H1 (cell line): ENCODE measurements at regions not wholly inside any gene's neighbourhood (a gene's known extent, or its start where the extent isn't known, plus 50 kb on each side); places are given as distances from the start of the nearest gene placed in this dataset.

Experiments used
- CTCF ChIA-PET: fragments of 300-600 bp; sonication (Branson Sonifier 250); formaldehyde crosslinking; loops from one replicate; lab custom pipeline; 2021; ENCODE audit not compliant: partially characterized antibody; lab: Charles Lee
- POLR2A ChIA-PET: fragments of 300-600 bp; sonication (Branson Sonifier 250); formaldehyde crosslinking; loops from one replicate; lab custom pipeline; 2021; ENCODE audit warnings: inconsistent platforms; ENCODE audit not compliant: partially characterized antibody; lab: Charles Lee
- DNase-seq, 2 experiments: peaks; one replicate each; pipeline versions ENCODE4 v3.0.0 to v3.0.0-alpha.2; 2010 to 2022; ENCODE audit warnings: low spot score in 2 of 2, low read depth in 1 of 2, mixed read lengths in 1 of 2
- FAIRE-seq: peaks from 2 replicates; lab custom pipeline; 2011; peaks lifted over from hg19 to GRCh38; lab: Jason Lieb, UNC
- H2AFZ ChIP-seq: 2 replicates; pipeline ENCODE4 v1.8.1; 2012; ENCODE audit warnings: low read length, inconsistent platforms
- H2AK5ac ChIP-seq: 2 replicates; pipeline ENCODE4 v1.6.1; 2013; ENCODE audit warnings: low read depth, low read length
- H2BK120ac ChIP-seq: replicated peaks from 2 replicates; pipeline ENCODE3; 2013; ENCODE audit warnings: low read depth, low read length, inconsistent platforms
- H2BK12ac ChIP-seq: 2 replicates; pipeline ENCODE4 v1.6.1; 2013; ENCODE audit warnings: low read depth, low read length
- H2BK15ac ChIP-seq: 2 replicates; pipeline ENCODE4 v1.6.1; 2013; ENCODE audit warnings: low read length
- H2BK20ac ChIP-seq: 2 replicates; pipeline ENCODE4 v1.6.1; 2013; ENCODE audit warnings: low read length
- H2BK5ac ChIP-seq: 2 replicates; pipeline ENCODE4 v1.6.1; 2013; ENCODE audit warnings: low read depth, low read length
- H3K14ac ChIP-seq: 2 replicates; pipeline ENCODE4 v1.6.1; 2013; ENCODE audit warnings: inconsistent platforms; ENCODE audit not compliant: insufficient read length
- H3K18ac ChIP-seq: 2 replicates; pipeline ENCODE4 v1.6.1; 2013; ENCODE audit warnings: low read length; ENCODE audit errors: extremely low read depth
- H3K23ac ChIP-seq: 2 replicates; pipeline ENCODE4 v1.6.1; 2013; ENCODE audit warnings: inconsistent platforms; ENCODE audit not compliant: insufficient read length
- H3K23me2 ChIP-seq: 2 replicates; pipeline ENCODE4 v1.6.1; 2013; ENCODE audit warnings: low read depth, low read length
- H3K27ac ChIP-seq: 2 replicates; pipeline ENCODE4 v1.6.1; 2011; ENCODE audit warnings: low read depth, low read length, inconsistent platforms
- H3K27me3 ChIP-seq, 4 experiments: replicated peaks in 1 of 4; 1 replicate in 1 of 4; 2 replicates in 3 of 4; pipeline versions ENCODE4 v1.6.1 to v1.8.1; 2011 to 2013; ENCODE audit warnings: low read length in 3 of 4, mild to moderate bottlenecking in 3 of 4, inconsistent platforms in 2 of 4, mixed read lengths in 2 of 4, moderate library complexity in 1 of 4; ENCODE audit not compliant: control insufficient read depth in 3 of 4, insufficient read depth in 3 of 4; ENCODE audit errors: extremely low read depth in 1 of 4
- H3K36me3 ChIP-seq, 4 experiments: 2 replicates each; pipeline versions ENCODE4 v1.6.1 to v1.8.1; 2011 to 2013; ENCODE audit warnings: mild to moderate bottlenecking in 4 of 4, low read length in 3 of 4, moderate library complexity in 2 of 4, control low read depth in 1 of 4, inconsistent platforms in 1 of 4; ENCODE audit not compliant: insufficient read depth in 4 of 4, control insufficient read depth in 2 of 4
- H3K4ac ChIP-seq: replicated peaks from 2 replicates; pipeline ENCODE3; 2013; ENCODE audit warnings: low read length, low read depth, mixed read lengths, inconsistent platforms; ENCODE audit not compliant: insufficient read length
- H3K4me1 ChIP-seq, 4 experiments: replicated peaks in 1 of 4; 1 replicate in 1 of 4; 2 replicates in 3 of 4; pipeline versions ENCODE4 v1.6.1 to v1.8.1; 2011 to 2013; ENCODE audit warnings: low read length in 3 of 4, inconsistent platforms in 2 of 4, mixed read lengths in 1 of 4; ENCODE audit not compliant: insufficient read depth in 4 of 4, control insufficient read depth in 3 of 4
- H3K4me2 ChIP-seq, 2 experiments: 2 replicates each; pipeline versions ENCODE4 v1.6.1 to v1.8.1; 2011 to 2013; ENCODE audit warnings: low read depth in 2 of 2, low read length in 2 of 2, control low read depth in 1 of 2, inconsistent platforms in 1 of 2, mild to moderate bottlenecking in 1 of 2; ENCODE audit not compliant: insufficient read depth in 1 of 2
- H3K4me3 ChIP-seq, 4 experiments: fragments of 200-600, 300-600 bp in 1 of 4; sonication (generic), shearing (Covaris generic), sonication (Bioruptor Twin) in 1 of 4; 2 replicates each; pipeline versions ENCODE4 v1.5.1 to v1.8.1; 2011 to 2016; ENCODE audit warnings: low read length in 4 of 4, low read depth in 3 of 4, control low read depth in 2 of 4, inconsistent platforms in 2 of 4, mild to moderate bottlenecking in 2 of 4, mixed read lengths in 1 of 4, moderate library complexity in 1 of 4; ENCODE audit not compliant: insufficient read depth in 2 of 4; ENCODE audit errors: extremely low read depth in 1 of 4
- H3K56ac ChIP-seq: replicated peaks from 2 replicates; pipeline ENCODE3; 2013; ENCODE audit warnings: low read depth, mild to moderate bottlenecking, mixed read lengths, low read length, inconsistent platforms; ENCODE audit not compliant: insufficient read length
- H3K79me1 ChIP-seq: 2 replicates; pipeline ENCODE4 v1.6.1; 2013; ENCODE audit warnings: low read depth, low read length, control low read depth
- H3K79me2 ChIP-seq, 2 experiments: 2 replicates each; pipeline versions ENCODE4 v1.6.1 to v1.8.1; 2012 to 2013; ENCODE audit warnings: low read length in 2 of 2, mild to moderate bottlenecking in 2 of 2, inconsistent platforms in 1 of 2; ENCODE audit not compliant: insufficient read depth in 2 of 2, control insufficient read depth in 1 of 2
- H3K9ac ChIP-seq, 4 experiments: replicated peaks in 1 of 4; 1 replicate in 1 of 4; 2 replicates in 3 of 4; pipeline versions ENCODE4 v1.6.1 to v1.8.1; 2011 to 2013; ENCODE audit warnings: low read depth in 3 of 4, low read length in 3 of 4, control low read depth in 2 of 4, mild to moderate bottlenecking in 2 of 4, moderate library complexity in 2 of 4, inconsistent platforms in 1 of 4; ENCODE audit errors: extremely low read depth in 1 of 4
- H3K9me3 ChIP-seq, 2 experiments: 2 replicates each; pipeline versions ENCODE4 v1.6.1 to v1.8.1; 2012 to 2013; ENCODE audit warnings: mild to moderate bottlenecking in 2 of 2, moderate library complexity in 2 of 2, control low read depth in 1 of 2, inconsistent platforms in 1 of 2, low read depth in 1 of 2, low read length in 1 of 2, mixed read lengths in 1 of 2; ENCODE audit not compliant: insufficient read depth in 2 of 2
- H4K20me1 ChIP-seq, 2 experiments: replicated peaks in 1 of 2; 2 replicates each; pipeline versions ENCODE3 to v1.8.1; 2011 to 2013; ENCODE audit warnings: inconsistent platforms in 2 of 2, low read length in 2 of 2, mild to moderate bottlenecking in 1 of 2; ENCODE audit not compliant: insufficient read depth in 2 of 2, control insufficient read depth in 1 of 2
- H4K5ac ChIP-seq: 2 replicates; pipeline ENCODE4 v1.6.1; 2013; ENCODE audit warnings: low read length, low read depth, mixed read lengths, inconsistent platforms; ENCODE audit not compliant: insufficient read length
- H4K8ac ChIP-seq: 2 replicates; pipeline ENCODE4 v1.8.0; 2013; ENCODE audit warnings: mild to moderate bottlenecking, moderate library complexity, low read length, inconsistent platforms; ENCODE audit not compliant: insufficient read depth; ENCODE audit errors: extremely low read depth
- H4K91ac ChIP-seq: replicated peaks from 2 replicates; pipeline ENCODE3; 2013; ENCODE audit warnings: low read length, mixed read lengths, inconsistent platforms; ENCODE audit not compliant: insufficient read length
- ATF3 ChIP-seq: IDR thresholded peaks from 2 replicates; pipeline ENCODE4 v1.6.1; 2011; ENCODE audit warnings: low read depth, mild to moderate bottlenecking, low read length; ENCODE audit not compliant: insufficient read depth
- CTCF ChIP-seq, 3 experiments: IDR thresholded peaks; 1 replicate in 2 of 3; 2 replicates in 1 of 3; pipeline versions ENCODE4 v1.5.1 to v1.6.1; 2011; ENCODE audit warnings: low read length in 3 of 3, mild to moderate bottlenecking in 3 of 3, inconsistent platforms in 2 of 3, low read depth in 1 of 3, moderate library complexity in 1 of 3; ENCODE audit not compliant: insufficient read depth in 1 of 3; ENCODE audit errors: control extremely low read depth in 1 of 3
- EZH2 ChIP-seq: fragments of 200-600 bp; sonication (generic); IDR thresholded peaks from 2 replicates; pipeline ENCODE4 v1.7.1; 2012; ENCODE audit warnings: low read depth, mild to moderate bottlenecking, moderate library complexity, low read length, inconsistent platforms; ENCODE audit not compliant: severe bottlenecking
- HDAC6 ChIP-seq: IDR thresholded peaks from one replicate; pipeline ENCODE4 v1.7.1; 2012; ENCODE audit warnings: low read depth, mild to moderate bottlenecking, inconsistent platforms, low read length, moderate library complexity
- KDM4A ChIP-seq: IDR thresholded peaks from one replicate; pipeline ENCODE4 v1.7.1; 2012; ENCODE audit warnings: low read depth, mild to moderate bottlenecking, moderate library complexity, low read length, inconsistent platforms; ENCODE audit not compliant: severe bottlenecking
- POLR2AphosphoS5 ChIP-seq: IDR thresholded peaks from 2 replicates; pipeline ENCODE4 v1.6.1; 2011; ENCODE audit warnings: low read depth, low read length
- POU5F1 ChIP-seq: IDR thresholded peaks from 2 replicates; pipeline ENCODE4 v1.6.1; 2011; ENCODE audit warnings: low read depth, mild to moderate bottlenecking, low read length, moderate library complexity
- RXRA ChIP-seq: IDR thresholded peaks from 2 replicates; pipeline ENCODE4 v1.6.1; 2011; ENCODE audit warnings: low read depth, mild to moderate bottlenecking, low read length, moderate library complexity; ENCODE audit not compliant: insufficient read depth
- SAP30 ChIP-seq: fragments of 300-600 bp; sonication (generic); IDR thresholded peaks from 2 replicates; pipeline ENCODE4 v1.7.1; 2012; ENCODE audit warnings: low read length, moderate library complexity, mild to moderate bottlenecking, inconsistent platforms; ENCODE audit not compliant: insufficient read depth, insufficient replicate concordance
- SP1 ChIP-seq: IDR thresholded peaks from 2 replicates; pipeline ENCODE4 v1.6.1; 2011; ENCODE audit warnings: low read depth, low read length
- SRF ChIP-seq: IDR thresholded peaks from 2 replicates; pipeline ENCODE4 v1.6.1; 2011; ENCODE audit warnings: mild to moderate bottlenecking, low read depth, low read length, moderate library complexity
- WGBS, 2 experiments: shearing (Covaris generic) in 1 of 2; methylation state at CpG; one replicate each; pipeline versions ENCODE4 v1.1.6 to v1.1.7; 2013 to 2015; ENCODE audit warnings: low lambda C conversion rate in 2 of 2, mixed read lengths in 2 of 2, inconsistent platforms in 1 of 2, low coverage in 1 of 2, missing lambda C conversion rate in 1 of 2; ENCODE audit not compliant: insufficient replicate concordance in 2 of 2, insufficient coverage in 1 of 2, insufficient read length in 1 of 2; ENCODE audit errors: extremely low coverage in 1 of 2, missing lambda C conversion rate in 1 of 2; 5-methylcytosine and 5-hydroxymethylcytosine counted together

GRCh38 chr4:71685975-71686374 lies 97.9 kb downstream of the GC start:
- Histone ChIP-seq H3K36me3 (no peaks in the 10 kb centered on the region), H4K20me1 (no peaks in the 10 kb centered on the region), H2BK120ac (no peak overlapping the region), H2AFZ (no peak overlapping the region), H4K8ac (no peak overlapping the region), H3K23me2 (no peaks in the 10 kb centered on the region), H3K27ac (no peak overlapping the region), H3K27me3 (no peaks in the 10 kb centered on the region), H2BK5ac (no peak overlapping the region), H3K18ac (no peak overlapping the region), H3K14ac (no peak overlapping the region), H3K9me3 (no peaks in the 10 kb centered on the region), H2BK12ac (no peak overlapping the region), H3K79me1 (no peaks in the 10 kb centered on the region), H3K79me2 (no peaks in the 10 kb centered on the region), H2BK20ac (no peak overlapping the region), H3K9ac (no peak overlapping the region), H4K5ac (no peak overlapping the region), H3K4me1 (no peaks in the 10 kb centered on the region), H3K23ac (no peak overlapping the region), H3K4me2 (no peak overlapping the region), H2AK5ac (no peak overlapping the region), H3K56ac (no peak overlapping the region), H2BK15ac (no peak overlapping the region), H3K4ac (no peak overlapping the region), H3K4me3 (no peak overlapping the region), H4K91ac (no peak overlapping the region)
- no peak for FAIRE-seq
- 83% methylated on average over 1 of the region's 1 CpG; no CpG with 5 or more reads in 1 of the 2 experiments for WGBS, 2 experiments
- no peak for DNase-seq
- ChIA-PET CTCF (no interaction called here), POLR2A (no interaction called here)
- TF ChIP-seq SAP30 (no peak), CTCF (IDR thresholded peaks at IDR 0.05; ENCODE audit: control extremely low read depth in 1 of 3, insufficient read depth in 1 of 3, low read depth in 1 of 3, low read length in 3 of 3) (no peak), SP1 (no peak), POLR2AphosphoS5 (no peak), EZH2 (no peak), SRF (no peak), KDM4A (no peak), POU5F1 (no peak), HDAC6 (no peak), ATF3 (no peak), RXRA (no peak)
